Osteoblast (primary cell): ENCODE measurements at regions not wholly inside any gene's neighbourhood (a gene's known extent, or its start where the extent isn't known, plus 50 kb on each side); places are given as distances from the start of the nearest gene placed in this dataset.
A peak's percentile ranks its signal among the peaks of the same experiment; 100 is the strongest.

Experiments used
- DNase-seq: peaks from one replicate; pipeline ENCODE4 v3.0.0; 2011; ENCODE audit warnings: low spot score, mixed read lengths; ENCODE audit not compliant: insufficient read length; ENCODE audit errors: missing footprints
- H2AFZ ChIP-seq: 2 replicates; pipeline ENCODE4 v1.6.0; 2011; ENCODE audit warnings: mild to moderate bottlenecking, low read length
- H3K27ac ChIP-seq: 2 replicates; pipeline ENCODE4 v1.5.1; 2011; ENCODE audit warnings: mild to moderate bottlenecking, low read depth, low read length, moderate library complexity
- H3K27me3 ChIP-seq: 2 replicates; pipeline ENCODE4 v1.6.0; 2012; ENCODE audit warnings: mild to moderate bottlenecking, control low read depth, inconsistent platforms, low read length, moderate library complexity; ENCODE audit not compliant: insufficient read depth
- H3K36me3 ChIP-seq: 2 replicates; pipeline ENCODE4 v1.5.1; 2011; ENCODE audit warnings: mild to moderate bottlenecking, low read length, control low read depth, moderate library complexity; ENCODE audit not compliant: insufficient read depth
- H3K4me1 ChIP-seq: 2 replicates; pipeline ENCODE4 v1.5.1; 2011; ENCODE audit warnings: mild to moderate bottlenecking, low read length, control low read depth, moderate library complexity; ENCODE audit not compliant: insufficient read depth
- H3K4me2 ChIP-seq: 2 replicates; pipeline ENCODE4 v1.6.0; 2011; ENCODE audit warnings: mild to moderate bottlenecking, low read length; ENCODE audit not compliant: insufficient read depth
- H3K4me3 ChIP-seq: fragments of 200-600 bp; sonication (generic); 3 replicates; pipeline ENCODE4 v1.5.1; 2012; ENCODE audit warnings: mild to moderate bottlenecking, low read length, inconsistent platforms; ENCODE audit not compliant: insufficient read depth
- H3K79me2 ChIP-seq: 2 replicates; pipeline ENCODE4 v1.6.0; 2012; ENCODE audit warnings: mild to moderate bottlenecking, low read length, control low read depth, inconsistent platforms; ENCODE audit not compliant: insufficient read depth
- H3K9me3 ChIP-seq: 2 replicates; pipeline ENCODE4 v1.5.1; 2011; ENCODE audit warnings: low read depth, low read length, control low read depth
- H4K20me1 ChIP-seq: 2 replicates; pipeline ENCODE4 v1.6.0; 2012; ENCODE audit warnings: mild to moderate bottlenecking, low read length, control low read depth; ENCODE audit not compliant: insufficient read depth
- TF ChIP-seq, protein P1 (sequence below): IDR thresholded peaks from 2 replicates; pipeline ENCODE4 v1.5.1; 2011; ENCODE audit warnings: mild to moderate bottlenecking, low read depth, low read length, moderate library complexity; ENCODE audit errors: extremely low read depth

DNA sequence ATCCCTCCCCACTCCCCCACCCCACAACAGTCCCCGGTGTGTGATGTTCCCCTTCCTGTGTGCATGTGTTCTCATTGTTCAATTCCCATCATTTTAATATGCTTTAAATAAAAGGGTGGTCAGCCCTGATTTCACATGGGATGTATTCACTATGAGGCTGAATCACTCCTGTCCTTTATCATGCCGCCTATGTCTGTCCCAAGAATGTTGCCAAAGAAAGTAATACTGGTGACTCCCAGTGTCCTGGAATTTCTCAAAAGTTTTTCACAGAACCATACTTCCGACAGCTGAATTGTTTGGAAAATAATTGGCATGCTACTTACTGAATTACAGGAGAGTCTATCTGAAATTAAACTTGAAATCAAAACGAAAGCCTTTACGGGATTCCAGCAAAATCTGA is 217.7 kb downstream of the HAO1 start:
- H3K79me2 ChIP-seq: no peaks in the 10 kb centered on the region
- no peaks in the 10 kb centered on the region for H4K20me1 ChIP-seq
- no peak overlapping the region for H3K4me2 ChIP-seq
- H3K9me3 ChIP-seq: no peaks in the 10 kb centered on the region
- H3K36me3 ChIP-seq: no peaks in the 10 kb centered on the region
- H3K27me3 ChIP-seq: no peaks in the 10 kb centered on the region
- H3K27ac ChIP-seq: peak overlapping the region; percentile 9
- H3K4me3 ChIP-seq: peak overlapping the region; percentile 23
- H2AFZ ChIP-seq: no peak overlapping the region
- no peak for DNase-seq
- TF ChIP-seq, protein P1, sequence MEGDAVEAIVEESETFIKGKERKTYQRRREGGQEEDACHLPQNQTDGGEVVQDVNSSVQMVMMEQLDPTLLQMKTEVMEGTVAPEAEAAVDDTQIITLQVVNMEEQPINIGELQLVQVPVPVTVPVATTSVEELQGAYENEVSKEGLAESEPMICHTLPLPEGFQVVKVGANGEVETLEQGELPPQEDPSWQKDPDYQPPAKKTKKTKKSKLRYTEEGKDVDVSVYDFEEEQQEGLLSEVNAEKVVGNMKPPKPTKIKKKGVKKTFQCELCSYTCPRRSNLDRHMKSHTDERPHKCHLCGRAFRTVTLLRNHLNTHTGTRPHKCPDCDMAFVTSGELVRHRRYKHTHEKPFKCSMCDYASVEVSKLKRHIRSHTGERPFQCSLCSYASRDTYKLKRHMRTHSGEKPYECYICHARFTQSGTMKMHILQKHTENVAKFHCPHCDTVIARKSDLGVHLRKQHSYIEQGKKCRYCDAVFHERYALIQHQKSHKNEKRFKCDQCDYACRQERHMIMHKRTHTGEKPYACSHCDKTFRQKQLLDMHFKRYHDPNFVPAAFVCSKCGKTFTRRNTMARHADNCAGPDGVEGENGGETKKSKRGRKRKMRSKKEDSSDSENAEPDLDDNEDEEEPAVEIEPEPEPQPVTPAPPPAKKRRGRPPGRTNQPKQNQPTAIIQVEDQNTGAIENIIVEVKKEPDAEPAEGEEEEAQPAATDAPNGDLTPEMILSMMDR: no peak
- H3K4me1 ChIP-seq: no peaks in the 10 kb centered on the region

DNA sequence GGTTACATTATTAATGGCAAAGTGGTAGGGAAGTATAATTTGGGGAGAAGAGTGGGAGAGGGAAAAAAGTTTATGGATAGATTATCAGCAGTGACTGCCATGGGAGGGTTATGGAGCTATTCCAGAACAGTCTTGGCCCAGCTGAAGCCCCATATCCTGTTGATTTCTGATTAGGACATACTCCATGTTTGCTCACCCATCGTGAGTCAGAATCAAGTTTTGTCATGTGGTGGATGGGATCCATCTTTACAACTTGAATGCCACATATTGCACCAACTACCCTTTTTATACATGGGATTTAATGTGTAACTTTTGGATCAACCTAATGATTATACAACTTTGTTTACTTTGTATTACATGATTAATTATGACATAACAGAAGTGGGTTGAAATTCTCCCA is 217.0 kb downstream of the HAO1 start:
- Histone ChIP-seq H3K4me1 (no peaks in the 10 kb centered on the region), H4K20me1 (no peaks in the 10 kb centered on the region), H3K27me3 (no peaks in the 10 kb centered on the region), H3K4me2 (no peak overlapping the region), H3K4me3 (no peak overlapping the region), H3K79me2 (no peaks in the 10 kb centered on the region), H3K9me3 (no peaks in the 10 kb centered on the region), H2AFZ (no peak overlapping the region), H3K27ac (no peak overlapping the region), H3K36me3 (no peaks in the 10 kb centered on the region)
- TF ChIP-seq, protein P1: no peak
- no peak for DNase-seq

DNA sequence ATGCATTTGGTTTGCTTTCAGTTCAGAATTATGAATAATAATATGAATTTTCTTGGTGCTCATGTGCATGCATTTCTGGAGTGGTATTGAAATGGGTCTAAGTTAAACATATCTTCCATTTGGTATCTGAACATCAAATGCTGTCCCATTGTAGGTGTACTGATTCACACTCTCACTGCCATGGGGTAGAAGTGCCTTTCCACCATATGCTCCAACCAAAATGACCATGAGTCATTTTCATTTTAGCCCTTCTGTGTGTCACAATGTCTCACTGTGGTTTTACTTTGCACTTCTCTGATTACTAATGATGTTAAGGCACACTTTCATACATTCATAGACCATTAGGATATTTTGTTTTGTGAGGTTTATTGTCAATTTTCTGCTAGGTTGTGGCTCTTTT is 211.9 kb downstream of the HAO1 start:
- H3K4me1 ChIP-seq: no peaks in the 10 kb centered on the region
- no peaks in the 10 kb centered on the region for H4K20me1 ChIP-seq
- H3K9me3 ChIP-seq: no peaks in the 10 kb centered on the region
- no peaks in the 10 kb centered on the region for H3K36me3 ChIP-seq
- DNase-seq: no peak
- no peak overlapping the region for H3K27ac ChIP-seq
- H3K79me2 ChIP-seq: no peaks in the 10 kb centered on the region
- H3K4me2 ChIP-seq: no peak overlapping the region
- no peaks in the 10 kb centered on the region for H3K27me3 ChIP-seq
- TF ChIP-seq, protein P1: no peak
- H3K4me3 ChIP-seq: no peak overlapping the region
- H2AFZ ChIP-seq: no peak overlapping the region

DNA sequence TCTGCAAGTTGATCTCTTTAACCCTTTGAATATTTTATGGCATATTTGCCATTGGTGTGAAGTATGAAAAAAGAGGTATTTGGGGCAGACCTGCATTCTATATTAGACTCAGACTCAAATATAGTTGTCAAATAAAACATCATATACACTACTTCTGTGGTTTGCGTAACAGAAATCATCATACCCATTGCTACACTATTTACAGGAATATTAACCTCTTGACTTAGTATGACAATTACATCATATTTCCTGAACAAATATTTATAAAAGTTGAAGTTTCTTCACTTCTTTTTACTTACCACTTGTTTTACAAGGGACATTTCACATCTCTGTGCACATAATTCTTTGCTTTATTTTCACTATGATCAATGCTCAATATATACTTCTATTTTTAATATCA is 206.0 kb downstream of the HAO1 start:
- Histone ChIP-seq H3K36me3 (no peaks in the 10 kb centered on the region), H4K20me1 (no peaks in the 10 kb centered on the region)

More for the DNA sequence above, 206.0 kb downstream of the HAO1 start:
- TF ChIP-seq, protein P1: no peak
- no peak overlapping the region for H3K27ac ChIP-seq
- no peak overlapping the region for H2AFZ ChIP-seq
- DNase-seq: no peak
- no peaks in the 10 kb centered on the region for H3K9me3 ChIP-seq
- H3K4me1 ChIP-seq: no peaks in the 10 kb centered on the region
- H3K79me2 ChIP-seq: no peaks in the 10 kb centered on the region
- no peak overlapping the region for H3K4me2 ChIP-seq
- H3K4me3 ChIP-seq: no peak overlapping the region
- no peaks in the 10 kb centered on the region for H3K27me3 ChIP-seq
